ENCODE measurements at regions not wholly inside any gene's neighbourhood (a gene's known extent, or its start where the extent isn't known, plus 50 kb on each side); places are given as distances from the start of the nearest gene placed in this dataset.

GRCh38 chr10:128324058-128324827 lies 198.0 kb upstream of the MKI67 start:
- H3K36me3 Mint-ChIP-seq, result peaks cover 0 to 1% of the 10 kb centered on the region in 2 donors
- DNase-seq (no peak), ATAC-seq (replicated peaks) (no peak)
- no peaks in the 10 kb centered on the region for H3K9me3 Mint-ChIP-seq
- H3K4me1 Mint-ChIP-seq, result no peaks in the 10 kb centered on the region
- peaks cover 13 to 14% of the 10 kb centered on the region in 2 donors for H3K27me3 Mint-ChIP-seq
- no peak overlapping the region for H3K4me3 Mint-ChIP-seq
- H3K27ac Mint-ChIP-seq, result no peak overlapping the region

- H3K36me3 Mint-ChIP-seq, result peaks cover 0 to 1% of the 10 kb centered on the region in 2 donors
- no peak for DNase-seq
- no peak overlapping the region for H3K4me3 Mint-ChIP-seq
- H3K9me3 Mint-ChIP-seq, result no peaks in the 10 kb centered on the region
- no peak for ATAC-seq (replicated peaks)
- H3K27me3 Mint-ChIP-seq, result peaks cover 13 to 14% of the 10 kb centered on the region in 2 donors
- no peaks in the 10 kb centered on the region for H3K4me1 Mint-ChIP-seq
- no peak overlapping the region for H3K27ac Mint-ChIP-seq
These were observed 199.6 kb upstream of the MKI67 start for GRCh38 chr10:128325788-128326187.

DNA sequence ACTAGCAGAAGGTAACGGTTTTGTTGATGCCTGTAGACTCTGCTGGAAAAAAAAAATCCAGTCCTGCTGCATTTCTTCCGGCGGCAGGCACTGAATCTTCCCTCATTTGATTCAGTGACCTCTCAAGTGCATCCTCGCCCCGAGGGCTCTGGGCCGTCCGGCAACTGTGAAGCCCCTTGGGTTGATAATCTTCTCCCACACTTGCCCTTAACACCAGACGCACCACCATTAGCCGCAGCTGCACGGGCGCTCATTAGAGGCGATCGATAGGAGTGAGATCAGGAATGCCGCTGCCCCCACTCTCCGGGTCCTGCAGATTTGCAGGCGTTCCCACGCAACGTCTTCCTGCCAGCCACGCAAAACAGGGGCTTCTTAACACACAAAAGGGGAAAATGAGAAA lies 200.0 kb upstream of the MKI67 start:
- Mint-ChIP-seq H3K4me1 (no peaks in the 10 kb centered on the region), H3K9me3 (no peaks in the 10 kb centered on the region), H3K4me3 (no peak overlapping the region), H3K36me3 (peaks cover 0 to 1% of the 10 kb centered on the region in 2 donors), H3K27me3 (peaks cover 13 to 14% of the 10 kb centered on the region in 2 donors), H3K27ac (no peak overlapping the region)
- ATAC-seq (replicated peaks), result no peak
- DNase-seq, result no peak

- peaks cover 12 to 14% of the 10 kb centered on the region in 2 donors for H3K27me3 Mint-ChIP-seq
These were observed 200.6 kb upstream of the MKI67 start for GRCh38 chr10:128326851-128327250.

DNA sequence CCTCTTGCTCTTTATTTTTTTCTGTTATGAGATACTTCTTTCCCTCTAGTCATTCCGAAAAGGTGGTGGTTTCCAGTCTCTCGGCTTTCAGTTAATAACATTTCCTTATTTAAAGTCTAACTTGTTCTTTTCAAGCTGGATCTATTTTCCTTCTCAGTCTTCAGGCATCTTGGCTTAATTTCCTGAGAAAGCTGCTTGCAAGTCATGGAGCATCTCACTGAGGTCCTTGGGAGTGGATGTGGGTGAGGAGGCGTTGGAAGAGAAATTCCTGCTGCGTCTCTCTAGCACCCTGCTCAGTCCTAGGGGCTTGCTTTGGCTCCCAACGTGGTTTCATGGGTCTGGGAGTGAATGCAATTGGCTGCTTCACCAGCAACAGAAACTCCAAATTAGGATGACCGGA lies 210.2 kb upstream of the MKI67 start:
- Mint-ChIP-seq H3K4me3 (no peak overlapping the region), H3K27ac (no peak overlapping the region), H3K27me3 (peaks cover 11 to 19% of the 10 kb centered on the region in 2 donors), H3K9me3 (peaks cover 2 to 8% of the 10 kb centered on the region in 2 donors), H3K36me3 (no peaks in the 10 kb centered on the region), H3K4me1 (no peaks in the 10 kb centered on the region)
- ATAC-seq (replicated peaks) (no peak), DNase-seq (no peak)

More at GRCh38 chr10:128326851-128327250, 200.6 kb upstream of the MKI67 start:
- ATAC-seq (replicated peaks) (no peak), DNase-seq (no peak)
- Mint-ChIP-seq H3K9me3 (no peaks in the 10 kb centered on the region), H3K36me3 (peaks cover 0 to 1% of the 10 kb centered on the region in 2 donors), H3K4me1 (no peaks in the 10 kb centered on the region), H3K4me3 (no peak overlapping the region), H3K27ac (no peak overlapping the region)

DNA sequence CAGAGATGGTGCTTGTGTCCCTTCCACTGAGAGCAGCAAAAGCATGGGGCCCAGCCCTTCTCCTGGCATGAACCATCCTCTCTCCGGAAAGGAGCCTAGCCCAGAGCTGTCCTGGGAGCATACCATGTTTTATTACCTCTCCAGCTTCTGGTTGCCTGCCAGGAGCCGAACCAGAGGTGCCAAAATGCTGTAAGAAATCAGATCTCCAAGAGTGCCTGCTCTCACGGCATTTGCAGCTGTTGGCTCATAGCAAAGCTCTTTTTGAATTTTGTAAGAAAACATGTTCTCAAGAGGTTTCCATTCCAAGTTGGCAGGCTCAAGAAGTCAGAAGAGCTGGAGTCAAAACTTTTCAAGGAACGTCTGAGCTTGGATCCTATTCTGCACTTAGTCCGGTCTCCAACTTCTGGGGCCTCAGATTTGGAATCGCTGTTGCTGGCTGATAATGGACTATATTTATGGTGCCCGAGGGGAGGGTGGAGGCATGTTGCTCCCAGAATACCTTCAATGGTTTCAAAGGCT lies 211.7 kb upstream of the MKI67 start:
- H3K4me1 Mint-ChIP-seq, result no peaks in the 10 kb centered on the region
- peaks cover 2 to 8% of the 10 kb centered on the region in 2 donors for H3K9me3 Mint-ChIP-seq
- ATAC-seq (replicated peaks) (no peak), DNase-seq (no peak)
- no peak overlapping the region for H3K27ac Mint-ChIP-seq
- H3K36me3 Mint-ChIP-seq, result no peaks in the 10 kb centered on the region
- no peak overlapping the region for H3K4me3 Mint-ChIP-seq
- peaks cover 11 to 19% of the 10 kb centered on the region in 2 donors for H3K27me3 Mint-ChIP-seq

- Mint-ChIP-seq H3K4me1 (no peaks in the 10 kb centered on the region), H3K27me3 (peaks cover 11 to 19% of the 10 kb centered on the region in 2 donors), H3K36me3 (no peaks in the 10 kb centered on the region), H3K9me3 (peaks cover 0 to 4% of the 10 kb centered on the region in 2 donors), H3K4me3 (no peak overlapping the region), H3K27ac (no peak overlapping the region)
- no peak for DNase-seq
- ATAC-seq (replicated peaks), result no peak
These were observed 212.7 kb upstream of the MKI67 start for GRCh38 chr10:128338951-128339350.

DNA sequence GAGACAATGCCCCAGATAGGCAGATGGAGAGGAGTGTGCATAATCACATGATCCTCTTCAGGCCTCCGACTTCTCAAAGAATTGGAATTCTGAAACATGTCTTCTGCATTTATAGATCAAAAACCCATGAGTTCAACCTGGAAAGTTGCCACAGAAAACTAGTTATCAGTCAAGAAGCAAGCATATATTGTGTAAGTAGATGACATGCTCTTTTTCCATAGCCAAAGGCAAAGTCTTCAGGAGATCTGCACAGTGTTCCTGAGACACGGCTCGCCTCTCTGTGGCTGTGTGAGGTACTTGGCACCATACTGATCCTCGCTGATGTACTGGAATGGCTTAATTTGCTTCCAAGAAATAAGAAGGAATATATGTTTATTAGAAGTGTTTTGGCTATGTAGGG lies 213.5 kb upstream of the MKI67 start:
- Mint-ChIP-seq H3K36me3 (no peaks in the 10 kb centered on the region), H3K4me1 (no peaks in the 10 kb centered on the region), H3K27me3 (peaks cover 11 to 19% of the 10 kb centered on the region in 2 donors), H3K4me3 (no peak overlapping the region), H3K9me3 (no peaks in the 10 kb centered on the region), H3K27ac (no peak overlapping the region)
- DNase-seq, result no peak
- ATAC-seq (replicated peaks), result no peak

DNA sequence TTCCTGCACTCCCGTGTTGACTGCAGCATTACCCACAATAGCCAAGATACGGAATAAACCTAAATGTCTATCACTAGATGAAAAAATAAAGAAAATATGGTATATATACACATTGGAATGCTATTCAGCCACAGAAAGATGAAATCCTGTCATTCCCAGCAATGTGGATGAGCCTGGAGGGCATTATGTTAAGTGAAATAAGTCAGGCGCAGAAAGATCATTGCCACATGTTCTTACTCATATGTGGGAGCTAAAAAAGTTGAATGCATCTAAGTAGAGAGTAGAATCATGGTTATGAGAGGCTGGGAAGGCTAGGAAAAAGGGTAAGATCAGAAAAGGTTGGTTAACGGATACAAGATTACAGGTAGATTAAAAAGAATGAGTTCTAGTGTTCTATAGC lies 219.1 kb upstream of the MKI67 start:
- Mint-ChIP-seq H3K4me3 (no peak overlapping the region), H3K4me1 (no peaks in the 10 kb centered on the region), H3K27me3 (peaks cover 0 to under 1% of the 10 kb centered on the region in 2 donors), H3K9me3 (no peaks in the 10 kb centered on the region), H3K36me3 (no peaks in the 10 kb centered on the region), H3K27ac (no peak overlapping the region)
- ATAC-seq (replicated peaks) (no peak), DNase-seq (no peak)

- peaks cover 2 to 6% of the 10 kb centered on the region in 2 donors for H3K9me3 Mint-ChIP-seq
- no peaks in the 10 kb centered on the region for H3K36me3 Mint-ChIP-seq
- H3K27me3 Mint-ChIP-seq, result no peaks in the 10 kb centered on the region
- H3K27ac Mint-ChIP-seq, result no peak overlapping the region
- H3K4me1 Mint-ChIP-seq, result no peaks in the 10 kb centered on the region
- DNase-seq (no peak), ATAC-seq (replicated peaks) (no peak)
- no peak overlapping the region for H3K4me3 Mint-ChIP-seq
These were observed 234.6 kb upstream of the MKI67 start for GRCh38 chr10:128360783-128361182.

DNA sequence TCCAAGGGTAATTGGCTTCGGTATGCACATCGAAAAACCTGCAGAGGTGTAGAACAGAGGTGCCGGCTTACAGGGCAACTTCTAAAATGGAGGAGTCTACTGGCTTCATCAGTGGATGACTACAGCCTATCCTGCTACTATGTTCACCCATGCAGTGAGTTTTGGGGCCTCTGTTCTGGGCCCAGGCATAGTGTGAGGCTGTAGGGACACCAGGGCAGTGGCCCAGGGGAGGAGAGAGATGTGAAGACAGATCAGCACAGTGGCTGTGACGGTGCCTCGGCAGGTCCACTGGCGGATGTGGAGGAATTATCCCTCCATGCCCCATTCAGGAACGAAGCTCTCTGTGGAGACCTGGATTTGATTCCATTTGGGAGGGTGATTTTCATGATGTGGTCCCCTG lies 235.3 kb upstream of the MKI67 start:
- H3K4me3 Mint-ChIP-seq, result no peak overlapping the region
- DNase-seq (no peak), ATAC-seq (replicated peaks) (no peak)
- H3K4me1 Mint-ChIP-seq, result no peaks in the 10 kb centered on the region
- no peaks in the 10 kb centered on the region for H3K36me3 Mint-ChIP-seq
- no peak overlapping the region for H3K27ac Mint-ChIP-seq
- no peaks in the 10 kb centered on the region for H3K27me3 Mint-ChIP-seq
- peaks cover 2 to 6% of the 10 kb centered on the region in 2 donors for H3K9me3 Mint-ChIP-seq

DNA sequence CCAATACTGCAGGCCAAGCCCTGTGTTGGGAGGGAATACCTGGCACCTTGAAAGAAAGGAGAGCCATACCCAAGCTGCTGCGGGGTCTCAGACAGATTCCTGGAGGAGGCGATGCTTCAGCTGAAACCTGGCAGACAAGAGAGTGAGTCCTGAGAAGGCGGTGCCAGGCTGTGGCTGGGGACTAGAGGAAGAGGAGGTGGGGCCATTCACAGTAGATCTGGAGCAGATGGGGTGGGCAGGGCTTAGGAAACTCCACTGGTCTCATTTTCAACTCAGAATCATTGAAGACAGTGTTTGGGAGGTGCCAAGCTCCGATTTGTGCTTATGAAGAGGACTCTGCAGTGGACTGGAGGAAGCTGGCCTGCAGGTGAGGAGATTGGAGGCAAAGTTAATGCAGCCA lies 236.3 kb upstream of the MKI67 start:
- no peak for ATAC-seq (replicated peaks)
- no peak overlapping the region for H3K27ac Mint-ChIP-seq
- H3K4me1 Mint-ChIP-seq, result no peaks in the 10 kb centered on the region
- peaks cover 2 to 6% of the 10 kb centered on the region in 2 donors for H3K9me3 Mint-ChIP-seq
- no peaks in the 10 kb centered on the region for H3K36me3 Mint-ChIP-seq
- no peaks in the 10 kb centered on the region for H3K27me3 Mint-ChIP-seq
- H3K4me3 Mint-ChIP-seq, result no peak overlapping the region
- no peak for DNase-seq

DNA sequence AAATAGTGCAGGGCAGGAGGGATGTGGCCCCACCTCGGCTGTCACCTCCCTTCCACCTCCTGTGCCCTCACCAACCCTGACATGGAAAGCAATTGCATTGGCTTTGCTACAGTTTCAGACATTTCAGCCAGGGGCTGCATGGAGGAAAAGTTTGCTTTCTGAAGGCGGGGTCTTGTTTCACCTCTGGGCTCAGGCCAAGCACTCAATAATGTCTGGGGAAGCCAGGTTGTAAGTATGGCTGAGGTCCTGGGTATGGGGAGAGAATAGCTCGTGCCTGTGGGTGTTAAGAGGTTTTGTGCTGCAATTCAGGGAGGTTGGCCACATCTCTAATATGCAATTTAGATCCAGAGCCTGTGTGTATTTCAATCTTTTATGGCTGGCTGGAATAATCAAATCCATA lies 238.4 kb upstream of the MKI67 start:
- ATAC-seq (replicated peaks) (no peak), DNase-seq (no peak)
- H3K27ac Mint-ChIP-seq, result no peak overlapping the region
- H3K27me3 Mint-ChIP-seq, result no peaks in the 10 kb centered on the region
- no peaks in the 10 kb centered on the region for H3K36me3 Mint-ChIP-seq
- H3K4me3 Mint-ChIP-seq, result no peak overlapping the region
- H3K4me1 Mint-ChIP-seq, result no peaks in the 10 kb centered on the region
- peaks cover 2 to 6% of the 10 kb centered on the region in 2 donors for H3K9me3 Mint-ChIP-seq

DNA sequence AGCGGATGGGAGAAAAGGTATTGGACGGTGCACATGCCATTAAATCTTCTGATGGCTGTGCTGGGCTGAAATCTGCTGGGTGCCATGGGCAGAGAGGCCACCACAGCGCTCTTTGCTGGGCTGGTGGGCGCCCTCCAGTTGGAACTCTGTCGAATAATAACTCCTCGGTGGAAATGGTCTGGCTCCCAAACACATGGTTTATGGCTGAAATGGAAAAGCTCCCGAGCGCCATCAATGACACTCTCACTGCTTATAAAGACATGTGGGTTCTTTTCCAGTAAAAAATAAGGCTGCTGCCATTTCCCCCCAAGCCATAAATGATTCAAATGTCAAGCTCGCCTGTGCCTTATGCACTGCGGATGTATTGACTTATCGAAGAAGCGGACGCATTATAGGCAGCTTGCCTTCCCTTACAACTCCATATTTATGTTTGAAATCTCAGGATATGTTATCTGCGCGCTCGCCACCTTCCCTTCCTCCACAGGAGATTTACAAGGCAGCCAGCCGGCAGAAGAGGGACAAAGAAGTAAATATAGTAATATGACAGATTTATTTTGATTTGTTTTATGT lies 239.0 kb upstream of the MKI67 start:
- Mint-ChIP-seq H3K4me3 (no peak overlapping the region), H3K27me3 (no peaks in the 10 kb centered on the region), H3K9me3 (peaks cover 2 to 6% of the 10 kb centered on the region in 2 donors), H3K27ac (no peak overlapping the region), H3K4me1 (no peaks in the 10 kb centered on the region), H3K36me3 (no peaks in the 10 kb centered on the region)
- no peak for DNase-seq
- ATAC-seq (replicated peaks), result no peak

- Mint-ChIP-seq H3K9me3 (peaks cover under 1 to 5% of the 10 kb centered on the region in 2 donors), H3K4me3 (no peak overlapping the region), H3K27me3 (no peaks in the 10 kb centered on the region), H3K27ac (no peak overlapping the region), H3K36me3 (no peaks in the 10 kb centered on the region), H3K4me1 (no peaks in the 10 kb centered on the region)
- DNase-seq (no peak), ATAC-seq (replicated peaks) (no peak)
These were observed 241.6 kb upstream of the MKI67 start for GRCh38 chr10:128367807-128368206.

Data from stimulated activated naive B cell treated with anti-CD40 and anti-IgM and Interleukin-4, amounts not matched to agents 10 μg/mL and 1 μg/mL and 100 μg/mL, for 72 hours (primary cell).